NCI-H526 (cell line): ENCODE measurements at regions not wholly inside any gene's neighbourhood (a gene's known extent, or its start where the extent isn't known, plus 50 kb on each side); places are given as distances from the start of the nearest gene placed in this dataset.
A peak's percentile ranks its signal among the peaks of the same experiment; 100 is the strongest.

ENCODE experiments used
- DNase-seq, 2 experiments: peaks; one replicate each; lab custom pipeline; 2025; lab: John Stamatoyannopoulos, UW

- DNase-seq = no peak
Observed at GRCh38 chr3:18079739-18080138, 337.3 kb upstream of the TBC1D5 start.

- DNase-seq = no peak
Observed at GRCh38 chr3:18079062-18079461, 336.6 kb upstream of the TBC1D5 start.

GRCh38 chr3:18077128-18077840 is 334.9 kb upstream of the TBC1D5 start:
- DNase-seq = no peak

GRCh38 chr3:18076301-18076700 is 333.9 kb upstream of the TBC1D5 start:
- DNase-seq = no peak

GRCh38 chr3:18075799-18076198 is 333.4 kb upstream of the TBC1D5 start:
- no peak for DNase-seq

GRCh38 chr3:18071833-18072232 is 329.4 kb upstream of the TBC1D5 start:
- no peak for DNase-seq

- no peak for DNase-seq
Observed at GRCh38 chr3:18070944-18071343, 328.5 kb upstream of the TBC1D5 start.

GRCh38 chr3:18070231-18070630 is 327.8 kb upstream of the TBC1D5 start:
- DNase-seq = peak; percentile 29 to 47

GRCh38 chr3:18069568-18069967 is 327.1 kb upstream of the TBC1D5 start:
- DNase-seq = no peak

- DNase-seq = no peak
Observed at GRCh38 chr3:18066899-18067582, 324.6 kb upstream of the TBC1D5 start.

GRCh38 chr3:18064586-18064985 is 322.2 kb upstream of the TBC1D5 start:
- DNase-seq = no peak

- DNase-seq = no peak
Observed at GRCh38 chr3:18062657-18063025, 320.2 kb upstream of the TBC1D5 start.

- no peak for DNase-seq
Observed at GRCh38 chr3:18061737-18062656, 319.6 kb upstream of the TBC1D5 start.

GRCh38 chr3:18058666-18059065 is 316.2 kb upstream of the TBC1D5 start:
- no peak for DNase-seq

- DNase-seq = no peak
Observed at GRCh38 chr3:18057471-18058091, 315.1 kb upstream of the TBC1D5 start.

GRCh38 chr3:18054625-18055024 is 312.2 kb upstream of the TBC1D5 start:
- DNase-seq = no peak

- DNase-seq = no peak
Observed at GRCh38 chr3:18051306-18051705, 308.9 kb upstream of the TBC1D5 start.

- no peak for DNase-seq
Observed at GRCh38 chr3:18049096-18049495, 306.7 kb upstream of the TBC1D5 start.

- no peak for DNase-seq
Observed at GRCh38 chr3:18047052-18047451, 304.6 kb upstream of the TBC1D5 start.

GRCh38 chr3:18046131-18046915 is 303.9 kb upstream of the TBC1D5 start:
- no peak for DNase-seq
